H9 (cell line): ENCODE measurements at regions not wholly inside any gene's neighbourhood (a gene's known extent, or its start where the extent isn't known, plus 50 kb on each side); places are given as distances from the start of the nearest gene placed in this dataset.

ENCODE experiments used
- DNase-seq: peaks from one replicate; pipeline ENCODE4 v3.0.0-alpha.2; 2017
- H2AFZ ChIP-seq: one replicate; pipeline ENCODE4 v1.6.1; 2013; ENCODE audit warnings: mild to moderate bottlenecking, low read length, control low read depth, moderate library complexity
- H2AK5ac ChIP-seq: 2 replicates; pipeline ENCODE4 v1.6.1; 2013; ENCODE audit warnings: low read length, control low read depth, mixed read lengths; ENCODE audit not compliant: insufficient read length
- H2BK120ac ChIP-seq: one replicate; pipeline ENCODE4 v1.6.1; 2013; ENCODE audit warnings: low read depth, mild to moderate bottlenecking, low read length, control low read depth, inconsistent platforms; ENCODE audit not compliant: poor library complexity, severe bottlenecking
- H2BK12ac ChIP-seq: 2 replicates; pipeline ENCODE4 v1.6.1; 2013; ENCODE audit warnings: low read length, control low read depth, mixed read lengths, low read depth; ENCODE audit not compliant: insufficient read length
- H2BK15ac ChIP-seq: 2 replicates; pipeline ENCODE4 v1.6.1; 2013; ENCODE audit warnings: low read depth, low read length, control low read depth
- H2BK20ac ChIP-seq: one replicate; pipeline ENCODE4 v1.6.1; 2013; ENCODE audit warnings: low read depth, mild to moderate bottlenecking, low read length, control low read depth, inconsistent platforms; ENCODE audit not compliant: poor library complexity, severe bottlenecking
- H2BK5ac ChIP-seq: 2 replicates; pipeline ENCODE4 v1.6.1; 2013; ENCODE audit warnings: low read length, control low read depth, mixed read lengths; ENCODE audit not compliant: insufficient read length
- H3K14ac ChIP-seq: 2 replicates; pipeline ENCODE4 v1.6.1; 2013; ENCODE audit warnings: low read length, control low read depth; ENCODE audit not compliant: insufficient read depth
- H3K18ac ChIP-seq: 2 replicates; pipeline ENCODE4 v1.6.1; 2013; ENCODE audit warnings: low read depth, mild to moderate bottlenecking, mixed read lengths, low read length, control low read depth; ENCODE audit not compliant: insufficient read length
- H3K23ac ChIP-seq: 2 replicates; pipeline ENCODE4 v1.6.1; 2013; ENCODE audit warnings: low read length, control low read depth, mixed read lengths, low read depth; ENCODE audit not compliant: insufficient read length
- H3K23me2 ChIP-seq: 2 replicates; pipeline ENCODE4 v1.6.1; 2013; ENCODE audit warnings: low read depth, mild to moderate bottlenecking, mixed read lengths, low read length, control low read depth; ENCODE audit not compliant: insufficient read length, poor library complexity, severe bottlenecking
- H3K27ac ChIP-seq: 2 replicates; pipeline ENCODE4 v1.5.1; 2013; ENCODE audit warnings: low read length, control low read depth, mixed read lengths, low read depth; ENCODE audit not compliant: insufficient read length
- H3K27me3 ChIP-seq: 2 replicates; pipeline ENCODE4 v1.6.1; 2013; ENCODE audit warnings: low read length, control low read depth, inconsistent platforms; ENCODE audit not compliant: insufficient read depth
- H3K4ac ChIP-seq: 2 replicates; pipeline ENCODE4 v1.6.1; 2013; ENCODE audit warnings: low read depth, mild to moderate bottlenecking, control low read depth, inconsistent platforms, low read length, moderate library complexity
- H3K4me1 ChIP-seq: 2 replicates; pipeline ENCODE4 v1.6.1; 2013; ENCODE audit warnings: low read length, control low read depth, inconsistent platforms; ENCODE audit not compliant: insufficient read depth
- H3K4me2 ChIP-seq: 2 replicates; pipeline ENCODE4 v1.6.1; 2013; ENCODE audit warnings: low read length, control low read depth, mixed read lengths; ENCODE audit not compliant: insufficient read length, insufficient read depth
- H3K56ac ChIP-seq: 2 replicates; pipeline ENCODE4 v1.6.1; 2013; ENCODE audit warnings: low read depth, mild to moderate bottlenecking, mixed read lengths, low read length, control low read depth; ENCODE audit not compliant: insufficient read length
- H3K79me1 ChIP-seq: 2 replicates; pipeline ENCODE4 v1.6.1; 2013; ENCODE audit warnings: low read depth, mild to moderate bottlenecking, moderate library complexity, low read length, control low read depth, inconsistent platforms; ENCODE audit not compliant: insufficient read depth, poor library complexity, severe bottlenecking
- H3K79me2 ChIP-seq: 2 replicates; pipeline ENCODE4 v1.6.1; 2013; ENCODE audit warnings: low read length, control low read depth, inconsistent platforms; ENCODE audit not compliant: insufficient read depth
- H3K9ac ChIP-seq: 2 replicates; pipeline ENCODE4 v1.6.1; 2013; ENCODE audit warnings: low read length, control low read depth, mixed read lengths; ENCODE audit not compliant: insufficient read length; ENCODE audit errors: extremely low read depth
- H3K9me3 ChIP-seq: one replicate; pipeline ENCODE4 v1.6.1; 2013; ENCODE audit warnings: low read depth, low read length, inconsistent platforms; ENCODE audit not compliant: control insufficient read depth
- H3T11ph ChIP-seq: one replicate; pipeline ENCODE4 v1.6.1; 2013; ENCODE audit warnings: mild to moderate bottlenecking, low read length, control low read depth, inconsistent platforms
- H4K20me1 ChIP-seq: one replicate; pipeline ENCODE4 v1.6.1; 2013; ENCODE audit not compliant: control insufficient read depth, insufficient read length, insufficient read depth
- H4K5ac ChIP-seq: 2 replicates; pipeline ENCODE4 v1.6.1; 2013; ENCODE audit warnings: low read depth, mild to moderate bottlenecking, mixed read lengths, low read length, control low read depth; ENCODE audit not compliant: insufficient read length
- H4K8ac ChIP-seq: replicated peaks from 2 replicates; pipeline ENCODE4 v1.6.1; 2013; ENCODE audit warnings: low read length, control low read depth, mixed read lengths, low read depth; ENCODE audit not compliant: insufficient read length
- H4K91ac ChIP-seq: 2 replicates; pipeline ENCODE4 v1.6.1; 2013; ENCODE audit warnings: low read depth, mild to moderate bottlenecking, moderate library complexity, mixed read lengths, low read length, control low read depth; ENCODE audit not compliant: insufficient read length
- H3K27ac Mint-ChIP-seq, 3 experiments: 2 replicates in 2 of 3; 3 replicates in 1 of 3; pipeline ENCODE4 v1.8.0; 2020 to 2021; ENCODE audit warnings: mixed read lengths in 3 of 3, mild to moderate bottlenecking in 1 of 3, moderate library complexity in 1 of 3
- H3K27me3 Mint-ChIP-seq: 2 replicates; pipeline ENCODE4 v1.8.0; 2021; ENCODE audit warnings: low read depth, mild to moderate bottlenecking, moderate library complexity, mixed read lengths
- H3K36me3 Mint-ChIP-seq, 3 experiments: 2 replicates in 2 of 3; 3 replicates in 1 of 3; pipeline ENCODE4 v1.8.0; 2020 to 2021; ENCODE audit warnings: low read depth in 3 of 3, mixed read lengths in 3 of 3; ENCODE audit not compliant: insufficient read depth in 1 of 3
- H3K4me1 Mint-ChIP-seq, 2 experiments: 2 replicates each; pipeline ENCODE4 v1.8.0; 2020; ENCODE audit warnings: mixed read lengths in 2 of 2
- H3K4me3 Mint-ChIP-seq, 2 experiments: 2 replicates in 1 of 2; 3 replicates in 1 of 2; pipeline ENCODE4 v1.8.0; 2020 to 2021; ENCODE audit warnings: mild to moderate bottlenecking in 2 of 2, mixed read lengths in 2 of 2, moderate library complexity in 1 of 2
- H3K9me3 Mint-ChIP-seq, 2 experiments: 2 replicates in 1 of 2; 3 replicates in 1 of 2; pipeline ENCODE4 v1.8.0; 2020; ENCODE audit warnings: mild to moderate bottlenecking in 2 of 2, mixed read lengths in 2 of 2, moderate library complexity in 1 of 2
- CTCF ChIP-seq: fragments of 200-600 bp; sonication (generic); conservative IDR thresholded peaks from 3 replicates; pipeline ENCODE4 v1.8.0; 2021; ENCODE audit warnings: antibody characterized with exemption, mild to moderate bottlenecking
- WGBS: extraction: QIAGEN DNeasy Blood & Tissue Kit; methylation state at CpG from one replicate; pipeline ENCODE4 v1.1.7; 2013; ENCODE audit warnings: missing lambda C conversion rate, low lambda C conversion rate, mixed read lengths; ENCODE audit not compliant: insufficient read length; ENCODE audit errors: extremely low coverage; 5-methylcytosine and 5-hydroxymethylcytosine counted together

GRCh38 chr13:56216221-56216620, 924.5 kb upstream of the PRR20A start:
- Histone ChIP-seq H4K8ac (no peak overlapping the region), H2BK120ac (no peak overlapping the region), H3K56ac (no peak overlapping the region), H3K27me3 (no peaks in the 10 kb centered on the region), H4K5ac (no peak overlapping the region), H3K4ac (no peak overlapping the region), H3K4me1 (no peaks in the 10 kb centered on the region), H2BK5ac (no peak overlapping the region), H4K20me1 (no peaks in the 10 kb centered on the region), H2AFZ (no peak overlapping the region), H3T11ph (no peak overlapping the region), H3K79me1 (no peaks in the 10 kb centered on the region), H4K91ac (no peak overlapping the region), H3K4me2 (no peak overlapping the region), H3K23ac (no peak overlapping the region), H3K18ac (no peak overlapping the region), H3K9me3 (no peaks in the 10 kb centered on the region), H2BK20ac (no peak overlapping the region), H2BK15ac (no peak overlapping the region), H2AK5ac (no peak overlapping the region), H3K14ac (no peak overlapping the region), H3K27ac (no peak overlapping the region), H3K79me2 (no peaks in the 10 kb centered on the region), H3K9ac (no peak overlapping the region), H3K23me2 (no peaks in the 10 kb centered on the region), H2BK12ac (no peak overlapping the region)
- Mint-ChIP-seq H3K27me3 (no peaks in the 10 kb centered on the region), H3K36me3 (peaks cover 0 to 14% (median 3%) of the 10 kb centered on the region in 3 experiments; a peak in 3 of 7 replicates), H3K4me3 (no peak overlapping the region), H3K4me1 (peaks cover 3% of the 10 kb centered on the region in 2 experiments; a peak in 2 of 4 replicates), H3K9me3 (peaks cover 2 to 7% of the 10 kb centered on the region in 2 experiments; a peak in 4 of 5 replicates), H3K27ac (no peak overlapping the region)
- no peak for DNase-seq
- no CpG with 5 or more reads among the region's 1 CpG for WGBS
- no peak for TF ChIP-seq CTCF
